Adrenal gland (tissue), 9 donors: ENCODE measurements at regions not wholly inside any gene's neighbourhood (a gene's known extent, or its start where the extent isn't known, plus 50 kb on each side); places are given as distances from the start of the nearest gene placed in this dataset.

Experiments
- DNase-seq, 7 donors: peaks; one replicate each; pipeline ENCODE4 v3.0.0-alpha.2; 2019 to 2020
- H3K27ac ChIP-seq, 5 donors: fragments of 200-600 bp; sonication (generic) in 4 of 5; 1 replicate in 3 of 5; 2 replicates in 2 of 5; pipeline versions ENCODE4 v1.5.1 to v1.8.0; 2016 to 2020; ENCODE audit warnings: mild to moderate bottlenecking in 1 of 5
- H3K27me3 ChIP-seq: fragments of 200-600 bp; 2 replicates; pipeline ENCODE4 v1.8.0; 2021
- H3K36me3 ChIP-seq, 2 donors: fragments of 200-600 bp; replicated peaks in 1 of 2; 1 replicate in 1 of 2; 2 replicates in 1 of 2; pipeline versions ENCODE4 v1.5.1 to v1.8.0; 2018 to 2022
- H3K4me1 ChIP-seq, 2 donors: fragments of 200-600 bp; replicated peaks in 1 of 2; 1 replicate in 1 of 2; 2 replicates in 1 of 2; pipeline versions ENCODE4 v1.5.1 to v1.8.0; 2018 to 2021
- H3K4me3 ChIP-seq, 4 donors: fragments of 200-600 bp; sonication (generic) in 3 of 4; one replicate each; pipeline ENCODE4 v1.5.1; 2016 to 2018
- H3K9me3 ChIP-seq, 3 donors: fragments of 200-600 bp; sonication (generic) in 1 of 3; replicated peaks in 1 of 3; 1 replicate in 2 of 3; 2 replicates in 1 of 3; pipeline versions ENCODE4 v1.5.1 to v1.8.0; 2016 to 2021
- POLR2A ChIP-seq, 2 donors: fragments of 450-650 bp; IDR thresholded peaks; one replicate each; pipeline ENCODE4 v1.6.1; 2017; ENCODE audit warnings: antibody characterized with exemption in 2 of 2, mild to moderate bottlenecking in 2 of 2, moderate library complexity in 1 of 2
- WGBS, 4 donors: extraction: QIAGEN DNeasy Blood & Tissue Kit in 2 of 4; methylation state at CpG; one replicate each; pipeline versions ENCODE4 v1.1.5 to v1.1.7; 2013 to 2017; 5-methylcytosine and 5-hydroxymethylcytosine counted together
- intact Hi-C, 2 donors: fragments of 100-400 bp; cut with DNase I; formaldehyde crosslinking; loops; one replicate each; pipeline versions ENCODE4 v1.14.1 to v1.15.0; 2022 to 2023
- TF ChIP-seq, protein P1 (sequence below), 6 experiments: fragments of 450-650 bp in 4 of 6; fragments of 200-600 bp in 2 of 6; sonication (generic) in 1 of 6; IDR thresholded peaks; 1 replicate in 5 of 6; 2 replicates in 1 of 6; pipeline versions ENCODE4 v1.5.1 to v1.8.0; 2016 to 2021; ENCODE audit warnings: antibody characterized with exemption in 6 of 6, mild to moderate bottlenecking in 2 of 6, moderate library complexity in 1 of 6
- donor health status: healthy with polysubstance abuse.
- donor health status: Bipolar disorder and iron deficiency.
- donor health status: DM: yes; HTN: yes; CAD: no.
- donor health status: DM: no; HTN: no; CAD: no.
- donor health status: DM: no; HTN: no; CAD: no.

DNA sequence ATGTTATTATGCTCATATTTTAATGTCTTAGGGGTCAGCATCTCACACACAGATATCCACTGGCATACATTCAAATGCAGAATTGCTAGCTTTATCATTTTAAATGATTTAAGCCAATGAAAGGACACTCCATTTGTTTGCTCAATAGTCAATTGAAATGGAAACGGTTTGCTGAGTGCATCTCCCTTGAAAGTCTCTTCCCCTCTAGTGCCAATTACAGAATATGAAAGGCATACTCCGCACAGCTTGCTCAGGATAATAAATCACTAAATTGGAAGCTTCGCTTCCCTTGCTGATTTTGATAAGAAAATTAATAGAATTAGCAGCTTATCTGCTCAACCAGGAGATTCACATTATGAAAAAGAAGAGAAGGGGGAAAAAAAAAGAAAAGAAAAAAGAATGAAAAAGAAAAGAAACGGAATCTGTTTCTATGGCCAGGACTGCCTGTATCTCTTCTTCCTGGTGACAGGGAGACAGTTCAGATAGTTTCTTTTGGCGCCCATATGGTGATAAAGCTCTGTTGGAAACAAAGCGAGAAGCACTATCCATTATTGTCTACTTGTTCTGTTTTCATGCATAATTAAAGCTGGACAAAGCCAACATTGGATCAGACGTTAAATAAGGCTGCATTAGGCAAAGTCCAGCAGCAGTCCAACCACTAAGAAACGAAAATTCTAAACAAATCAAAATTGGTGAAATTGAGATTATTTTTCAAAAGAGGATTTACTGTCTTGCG lies 225.0 kb downstream of the GXYLT1 start:
- Histone ChIP-seq H3K4me3 (no peak overlapping the region), H3K27ac (no peak overlapping the region), H3K4me1 (no peaks in the 10 kb centered on the region), H3K27me3 (no peaks in the 10 kb centered on the region), H3K36me3 (no peaks in the 10 kb centered on the region), H3K9me3 (no peaks in the 10 kb centered on the region)
- no peak for DNase-seq
- intact Hi-C loops = no loop called here
- WGBS, 4 donors = 37 to 47% (median 42%) methylated on average over 9 of the region's 9 CpGs
- TF ChIP-seq, protein P1, sequence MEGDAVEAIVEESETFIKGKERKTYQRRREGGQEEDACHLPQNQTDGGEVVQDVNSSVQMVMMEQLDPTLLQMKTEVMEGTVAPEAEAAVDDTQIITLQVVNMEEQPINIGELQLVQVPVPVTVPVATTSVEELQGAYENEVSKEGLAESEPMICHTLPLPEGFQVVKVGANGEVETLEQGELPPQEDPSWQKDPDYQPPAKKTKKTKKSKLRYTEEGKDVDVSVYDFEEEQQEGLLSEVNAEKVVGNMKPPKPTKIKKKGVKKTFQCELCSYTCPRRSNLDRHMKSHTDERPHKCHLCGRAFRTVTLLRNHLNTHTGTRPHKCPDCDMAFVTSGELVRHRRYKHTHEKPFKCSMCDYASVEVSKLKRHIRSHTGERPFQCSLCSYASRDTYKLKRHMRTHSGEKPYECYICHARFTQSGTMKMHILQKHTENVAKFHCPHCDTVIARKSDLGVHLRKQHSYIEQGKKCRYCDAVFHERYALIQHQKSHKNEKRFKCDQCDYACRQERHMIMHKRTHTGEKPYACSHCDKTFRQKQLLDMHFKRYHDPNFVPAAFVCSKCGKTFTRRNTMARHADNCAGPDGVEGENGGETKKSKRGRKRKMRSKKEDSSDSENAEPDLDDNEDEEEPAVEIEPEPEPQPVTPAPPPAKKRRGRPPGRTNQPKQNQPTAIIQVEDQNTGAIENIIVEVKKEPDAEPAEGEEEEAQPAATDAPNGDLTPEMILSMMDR (IDR thresholded peaks at IDR 0.05) = no peak
- no peak for TF ChIP-seq POLR2A (IDR thresholded peaks at IDR 0.05)

DNA sequence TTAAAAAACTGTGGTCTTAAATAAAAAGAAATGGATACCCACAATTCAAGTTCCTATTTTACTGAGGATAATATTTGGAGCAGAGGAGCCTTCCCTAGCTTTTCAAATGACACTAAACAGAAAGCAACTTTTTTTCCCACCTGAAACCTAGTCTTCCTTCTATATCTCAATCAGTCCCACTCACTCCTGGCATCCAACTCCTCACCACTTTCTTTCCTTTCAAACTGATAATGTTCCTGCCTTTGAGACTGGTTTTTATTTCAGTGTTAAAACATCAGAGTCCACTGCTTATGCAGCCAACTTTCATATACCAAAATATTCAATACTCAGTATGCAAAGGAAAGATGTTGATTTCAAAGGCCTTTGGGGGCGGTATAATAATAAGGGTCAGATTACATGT lies 225.6 kb downstream of the GXYLT1 start:
- Histone ChIP-seq H3K27ac (no peak overlapping the region), H3K27me3 (no peaks in the 10 kb centered on the region), H3K4me3 (no peak overlapping the region), H3K4me1 (no peaks in the 10 kb centered on the region), H3K36me3 (no peaks in the 10 kb centered on the region), H3K9me3 (no peaks in the 10 kb centered on the region)
- no peak for DNase-seq
- WGBS, 4 donors = 88 to 100% (median 91%) methylated on average over 1 of the region's 1 CpG
- no peak for TF ChIP-seq POLR2A (IDR thresholded peaks at IDR 0.05)
- TF ChIP-seq, protein P1 (IDR thresholded peaks at IDR 0.05) = no peak
- intact Hi-C loops = no loop called here

DNA sequence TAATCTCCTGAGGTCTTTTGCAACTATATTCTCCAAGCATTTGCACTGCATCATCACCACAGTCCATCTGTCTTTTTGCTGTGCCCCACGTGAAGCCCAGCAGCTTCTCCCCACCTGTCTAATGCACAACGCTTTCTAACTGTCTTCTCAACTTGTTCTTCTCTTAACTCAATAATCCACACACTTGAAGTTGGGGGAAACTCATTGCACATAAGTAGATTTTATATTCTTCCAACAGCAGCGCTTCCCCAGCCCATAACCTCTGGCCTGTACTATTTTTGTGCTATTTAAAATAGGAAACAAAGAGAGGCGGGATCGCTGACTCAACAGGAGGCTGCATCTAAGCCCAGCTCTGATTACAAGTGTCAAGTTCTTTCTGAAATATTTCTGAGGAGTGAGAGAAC lies 226.7 kb downstream of the GXYLT1 start:
- no peak for TF ChIP-seq POLR2A (IDR thresholded peaks at IDR 0.05)
- TF ChIP-seq, protein P1 (IDR thresholded peaks at IDR 0.05) = no peak
- 28 to 44% (median 36%) methylated on average over 5 of the region's 5 CpGs for WGBS, 4 donors
- H3K4me3 ChIP-seq = no peak overlapping the region
- no peak overlapping the region for H3K27ac ChIP-seq
- H3K36me3 ChIP-seq = no peaks in the 10 kb centered on the region
- no peaks in the 10 kb centered on the region for H3K4me1 ChIP-seq
- H3K9me3 ChIP-seq = no peaks in the 10 kb centered on the region
- H3K27me3 ChIP-seq = no peaks in the 10 kb centered on the region
- intact Hi-C loops = no loop called here
- peak in 1 of 7 donors; percentile 19 for DNase-seq

DNA sequence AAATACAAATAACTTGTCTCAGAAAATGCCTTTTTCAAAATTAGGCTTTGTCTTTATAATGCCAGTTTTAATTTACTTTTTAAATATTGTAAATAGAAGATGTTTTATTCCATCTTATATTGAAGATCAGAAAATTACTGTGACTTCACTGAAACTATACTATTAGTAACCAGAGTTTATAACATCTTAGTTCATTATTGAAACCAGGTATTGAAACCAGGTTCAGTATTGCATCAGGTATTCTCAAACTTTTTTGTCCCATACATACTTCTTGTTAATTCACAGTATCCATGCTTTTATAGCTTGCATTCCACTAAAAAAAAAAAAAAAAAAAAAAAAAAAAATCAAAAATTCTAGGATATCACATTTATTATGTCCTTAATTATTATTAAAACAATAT lies 227.5 kb downstream of the GXYLT1 start:
- H3K4me3 ChIP-seq = no peak overlapping the region
- no peak overlapping the region for H3K27ac ChIP-seq
- no peaks in the 10 kb centered on the region for H3K27me3 ChIP-seq
- no peaks in the 10 kb centered on the region for H3K4me1 ChIP-seq
- TF ChIP-seq POLR2A (IDR thresholded peaks at IDR 0.05) = no peak
- TF ChIP-seq, protein P1 (IDR thresholded peaks at IDR 0.05) = no peak
- intact Hi-C loops = no loop called here
- no peak for DNase-seq
- no peaks in the 10 kb centered on the region for H3K36me3 ChIP-seq
- H3K9me3 ChIP-seq = no peaks in the 10 kb centered on the region
